ENCODE measurements at regions not wholly inside any gene's neighbourhood (a gene's known extent, or its start where the extent isn't known, plus 50 kb on each side); places are given as distances from the start of the nearest gene placed in this dataset.

GRCh38 chr2:226207671-226208070 is 591.9 kb downstream of the IRS1 start:
- DNase-seq (ENCODE audit: low read depth): no peak

DNA sequence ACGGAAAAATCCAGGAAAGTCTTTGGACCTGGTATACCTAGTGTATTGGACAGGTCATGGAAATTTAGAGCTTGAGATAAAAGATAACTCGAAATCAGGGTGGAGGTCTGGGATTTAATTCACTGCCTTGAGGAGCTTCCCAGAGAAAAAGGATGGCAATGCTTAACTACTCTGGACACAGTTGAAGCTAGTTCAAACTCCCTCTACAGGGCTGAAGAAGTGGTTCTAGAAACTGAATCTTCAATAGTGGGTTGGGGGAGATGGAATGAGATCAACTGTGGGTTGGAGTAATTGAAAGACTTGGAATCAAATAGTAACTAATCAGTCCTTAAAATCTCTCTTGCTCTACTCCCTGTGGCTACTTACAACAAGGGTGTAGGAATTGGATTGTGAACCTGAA is 600.1 kb downstream of the IRS1 start:
- DNase-seq (ENCODE audit: low read depth): no peak

GRCh38 chr2:226198956-226199355 is 600.7 kb downstream of the IRS1 start:
- DNase-seq (ENCODE audit: low read depth): no peak

DNA sequence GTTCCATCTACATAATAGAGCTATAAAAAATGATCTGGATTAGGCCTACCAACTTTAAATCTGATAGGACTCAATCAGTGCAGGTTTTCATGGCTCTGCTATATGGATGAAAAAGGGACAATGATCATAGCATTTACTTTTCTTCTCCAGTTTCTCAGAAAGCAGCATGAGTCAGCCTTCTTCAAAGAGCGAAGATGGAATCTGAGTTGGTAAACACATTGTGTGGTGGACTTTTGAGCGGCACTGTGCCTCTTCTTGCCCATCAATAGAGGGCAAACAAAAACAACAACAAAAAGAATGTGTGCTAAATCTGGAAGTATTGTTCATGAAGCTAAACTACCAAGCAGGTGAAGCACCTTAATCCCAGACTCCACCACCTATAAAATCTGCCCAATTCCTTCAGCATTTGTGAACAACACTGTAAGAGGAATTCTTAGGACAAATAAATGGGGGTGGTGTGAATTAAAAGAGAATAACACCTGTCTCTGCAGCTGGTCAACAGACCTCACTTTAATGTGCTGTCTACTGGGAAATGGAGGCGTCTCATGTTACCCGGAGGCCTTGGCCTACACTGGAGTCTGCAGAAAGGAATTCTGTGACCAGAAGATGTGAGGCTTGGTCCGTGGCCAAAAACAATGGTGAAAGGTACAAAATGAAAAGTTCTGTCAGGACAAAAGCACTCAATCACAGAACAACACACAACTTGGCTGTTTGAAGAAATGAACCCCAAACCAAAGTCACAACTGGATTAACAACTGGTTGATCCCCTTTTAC is 609.0 kb downstream of the IRS1 start:
- DNase-seq (ENCODE audit: low read depth): no peak

DNA sequence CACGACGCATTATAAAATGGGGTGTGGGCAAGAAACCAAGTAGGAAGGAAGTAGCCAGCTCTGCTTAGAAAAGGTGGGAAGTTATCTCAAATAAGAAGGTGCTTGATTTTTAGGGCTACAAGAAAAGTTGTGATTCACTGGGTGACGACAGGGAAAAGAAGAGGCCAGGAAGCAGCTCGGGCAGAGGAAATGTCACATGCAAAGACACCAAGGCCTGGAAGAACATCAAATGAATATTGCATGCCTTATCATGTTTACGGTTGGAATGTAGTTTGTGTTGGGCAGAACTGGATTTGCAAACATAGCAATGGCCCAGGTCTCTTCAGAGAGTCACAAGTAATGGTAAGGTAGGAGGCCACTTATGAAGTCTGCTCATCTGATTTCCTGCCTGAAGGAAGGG is 610.6 kb downstream of the IRS1 start:
- no peak for DNase-seq (ENCODE audit: low read depth)

- no peak for DNase-seq (ENCODE audit: low read depth)
Observed at GRCh38 chr2:226187616-226188015, 612.0 kb downstream of the IRS1 start.

- DNase-seq (ENCODE audit: low read depth): no peak
Observed at GRCh38 chr2:226187156-226187555, 612.5 kb downstream of the IRS1 start.

- no peak for DNase-seq (ENCODE audit: low read depth)
Observed at GRCh38 chr2:226185616-226186211, 613.9 kb downstream of the IRS1 start.

- DNase-seq (ENCODE audit: low read depth): no peak
Observed at GRCh38 chr2:226184940-226185615, 614.5 kb downstream of the IRS1 start.

GRCh38 chr2:226184540-226184939 is 615.1 kb downstream of the IRS1 start:
- DNase-seq (ENCODE audit: low read depth): no peak

GRCh38 chr2:226183550-226183949 is 616.1 kb downstream of the IRS1 start:
- no peak for DNase-seq (ENCODE audit: low read depth)

DNA sequence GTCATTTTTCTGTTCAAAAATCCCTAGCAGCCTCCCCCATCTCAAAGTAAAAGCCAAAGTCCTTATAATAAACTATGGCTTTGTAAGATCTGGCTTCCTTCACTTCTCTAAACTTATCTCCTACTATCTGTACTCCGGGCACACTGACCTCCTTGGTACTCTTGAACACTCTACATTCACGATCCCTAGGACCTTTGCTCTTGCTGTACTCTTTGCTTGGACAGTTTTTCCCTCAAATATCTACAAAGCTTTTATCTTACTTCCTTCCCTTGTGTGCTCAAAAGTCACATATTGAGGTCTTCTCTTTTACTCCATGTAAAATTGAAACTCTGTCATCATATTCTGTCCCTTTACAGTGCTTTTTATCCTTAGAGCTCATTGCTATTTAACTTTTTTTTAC is 616.6 kb downstream of the IRS1 start:
- DNase-seq (ENCODE audit: low read depth): no peak

DNA sequence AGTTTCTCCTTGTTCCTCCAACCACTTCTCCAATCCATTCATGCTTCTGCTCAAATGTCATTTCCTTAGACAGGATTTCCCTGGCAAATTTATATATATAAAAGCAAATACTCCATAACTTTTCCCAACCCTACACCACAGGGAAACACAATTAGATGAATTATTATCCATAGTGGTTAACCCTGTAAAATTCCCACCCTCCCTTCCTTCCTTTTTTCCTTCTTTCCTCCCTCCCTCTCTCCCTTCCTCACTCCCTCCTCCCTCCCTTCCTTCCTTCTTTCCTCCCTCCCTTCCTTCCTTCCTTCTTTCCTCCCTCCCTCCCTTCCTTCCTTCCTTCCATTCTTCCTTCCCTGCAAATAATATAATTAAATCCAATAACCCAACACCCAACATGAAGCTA is 617.7 kb downstream of the IRS1 start:
- DNase-seq (ENCODE audit: low read depth): no peak

GRCh38 chr2:226180281-226180884 is 619.2 kb downstream of the IRS1 start:
- no peak for DNase-seq (ENCODE audit: low read depth)

DNA sequence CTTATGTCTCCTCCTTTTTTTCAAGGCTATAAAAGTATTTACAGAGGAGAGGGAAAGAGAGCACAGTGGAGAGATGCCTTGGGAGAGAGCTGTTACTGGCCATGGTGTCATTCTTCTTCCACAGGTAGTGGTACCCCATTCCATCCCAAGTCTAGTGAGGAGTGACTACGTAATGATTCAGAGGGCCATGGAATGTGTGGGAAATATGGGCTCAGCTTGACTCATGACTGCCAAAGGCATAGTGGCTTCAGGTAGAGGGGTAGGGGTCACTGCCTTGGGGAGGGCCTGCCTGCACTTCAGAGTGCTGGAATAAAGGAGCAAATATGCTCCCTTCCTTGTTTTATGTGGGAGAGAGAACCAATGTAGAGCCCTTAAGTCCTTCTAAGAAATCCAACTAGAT is 620.6 kb downstream of the IRS1 start:
- DNase-seq (ENCODE audit: low read depth): no peak

- no peak for DNase-seq (ENCODE audit: low read depth)
Observed at GRCh38 chr2:226176283-226176984, 623.2 kb downstream of the IRS1 start.

GRCh38 chr2:226174390-226174789 is 625.2 kb downstream of the IRS1 start:
- DNase-seq (ENCODE audit: low read depth): no peak

DNA sequence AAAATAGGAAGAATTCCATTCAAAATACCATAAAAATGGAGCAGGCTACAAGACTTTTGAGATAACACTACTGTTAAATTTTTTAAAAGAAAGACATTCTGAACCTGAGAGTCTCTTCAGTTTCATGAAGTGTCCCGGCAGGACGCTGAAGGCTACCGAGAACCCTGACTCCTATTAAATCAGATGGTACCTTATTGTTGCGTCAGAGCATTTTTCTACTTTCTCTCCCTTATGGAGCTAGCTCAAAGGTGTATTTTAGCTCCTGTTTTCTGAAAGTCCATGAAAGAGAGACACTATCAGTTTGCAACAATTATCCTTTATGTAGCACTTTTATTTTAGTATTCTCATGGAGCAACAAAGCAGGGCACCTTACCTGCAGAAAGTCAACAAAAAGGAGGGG is 626.7 kb downstream of the IRS1 start:
- no peak for DNase-seq (ENCODE audit: low read depth)

GRCh38 chr2:226172309-226172708 is 627.3 kb downstream of the IRS1 start:
- no peak for DNase-seq (ENCODE audit: low read depth)

DNA sequence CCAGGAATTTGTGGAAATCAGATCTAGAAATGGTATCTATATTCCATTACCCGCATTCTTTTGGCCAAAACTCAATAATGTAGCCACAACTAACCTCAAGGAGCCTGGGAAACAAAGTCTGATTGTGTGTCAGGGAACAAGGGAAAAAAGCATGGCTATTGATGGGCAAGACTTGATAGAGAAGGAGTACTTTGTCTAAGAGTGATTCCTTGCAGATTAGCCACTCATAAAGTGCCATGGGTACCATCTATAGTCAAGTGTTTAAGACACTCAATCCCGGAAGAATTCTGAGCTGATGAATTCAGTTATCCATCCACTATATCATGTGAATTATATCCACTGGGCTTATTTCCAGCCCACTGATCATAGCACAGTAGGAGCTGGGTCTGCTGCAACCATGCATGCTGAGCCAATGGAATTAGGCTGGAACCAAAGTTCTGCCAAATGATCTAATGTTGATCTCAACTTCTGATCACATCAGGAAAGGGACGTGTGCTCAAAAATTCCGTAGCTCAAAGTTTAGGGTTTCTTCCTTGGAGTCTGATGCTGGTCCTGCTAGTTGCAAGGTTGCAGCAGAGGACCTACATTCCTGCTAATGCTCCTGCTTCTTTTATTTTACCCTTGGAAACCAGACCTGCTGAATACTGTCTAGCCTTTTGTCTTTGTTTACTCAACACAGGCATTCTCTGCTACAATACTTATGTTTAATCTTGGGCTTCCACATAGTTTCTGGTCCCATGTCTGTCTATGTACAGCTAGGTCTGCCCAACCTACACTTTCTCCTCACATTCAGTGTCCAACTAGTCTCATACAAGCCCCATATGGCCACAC is 629.7 kb downstream of the IRS1 start:
- no peak for DNase-seq (ENCODE audit: low read depth)

DNA sequence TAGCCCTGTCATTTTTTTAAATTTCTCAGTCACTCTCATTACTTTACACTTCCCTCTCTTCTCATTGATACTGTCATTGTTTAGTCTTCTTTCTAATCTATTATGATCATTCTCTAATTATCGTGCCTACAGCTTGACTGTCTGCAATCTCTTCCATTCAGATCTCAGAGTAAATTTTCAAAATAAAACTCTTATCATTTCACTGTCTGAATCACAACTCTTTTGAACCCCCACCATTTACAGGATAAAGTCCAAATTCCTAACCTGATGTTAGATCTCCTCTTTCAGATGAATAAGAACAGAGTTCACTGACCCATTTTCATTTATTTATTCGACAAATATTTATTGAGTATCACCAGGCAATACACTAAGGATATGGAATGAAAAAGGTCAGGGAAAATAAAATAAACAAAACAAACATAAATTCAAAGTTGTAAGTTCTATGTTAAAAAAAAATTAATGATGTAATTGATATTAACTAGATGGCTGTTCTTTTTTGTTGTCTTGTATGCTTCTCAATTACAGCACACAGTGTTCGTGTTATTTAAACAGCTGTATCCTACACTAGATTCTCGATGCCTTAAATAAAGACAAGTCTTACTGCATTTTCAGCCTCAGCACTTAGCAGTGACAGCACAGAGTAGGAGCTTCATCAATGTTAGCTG is 631.0 kb downstream of the IRS1 start:
- DNase-seq (ENCODE audit: low read depth): no peak
